Stimulated activated CD8-positive, alpha-beta memory T cell treated with anti-CD3 and anti-CD28 coated beads, Interleukin-12 subunit alpha, Interleukin-12 subunit beta, amount 100 ng/mL, for 24 hours (primary cell): ENCODE measurements at regions not wholly inside any gene's neighbourhood (a gene's known extent, or its start where the extent isn't known, plus 50 kb on each side); places are given as distances from the start of the nearest gene placed in this dataset.

Experiments used
- DNase-seq: peaks from one replicate; pipeline ENCODE4 v3.0.0-alpha.2; 2020; ENCODE audit errors: extremely low read depth

DNA sequence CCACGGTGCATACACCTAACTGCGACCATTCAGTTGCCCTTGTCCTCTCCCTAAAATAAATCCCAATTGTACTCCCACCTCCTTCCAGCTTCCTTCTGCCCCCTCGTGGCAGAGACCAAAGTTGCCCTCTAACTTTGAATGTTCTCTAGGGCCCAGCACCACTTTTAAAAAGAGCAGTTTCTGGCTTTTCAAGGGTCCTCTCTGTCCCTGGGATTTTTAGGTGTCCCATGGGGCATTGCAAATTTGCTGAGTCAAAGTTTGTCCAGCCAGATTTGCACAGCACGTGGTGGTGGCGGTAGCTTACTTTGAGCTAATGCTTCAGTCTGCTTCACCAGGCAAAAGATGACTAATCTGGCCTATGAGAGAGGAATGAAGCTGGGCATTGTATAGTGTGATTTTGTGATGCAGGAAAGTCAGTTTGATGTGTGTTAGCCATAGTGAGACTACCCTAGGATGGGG lies 100.2 kb downstream of the PERP start:
- no peak for DNase-seq

DNA sequence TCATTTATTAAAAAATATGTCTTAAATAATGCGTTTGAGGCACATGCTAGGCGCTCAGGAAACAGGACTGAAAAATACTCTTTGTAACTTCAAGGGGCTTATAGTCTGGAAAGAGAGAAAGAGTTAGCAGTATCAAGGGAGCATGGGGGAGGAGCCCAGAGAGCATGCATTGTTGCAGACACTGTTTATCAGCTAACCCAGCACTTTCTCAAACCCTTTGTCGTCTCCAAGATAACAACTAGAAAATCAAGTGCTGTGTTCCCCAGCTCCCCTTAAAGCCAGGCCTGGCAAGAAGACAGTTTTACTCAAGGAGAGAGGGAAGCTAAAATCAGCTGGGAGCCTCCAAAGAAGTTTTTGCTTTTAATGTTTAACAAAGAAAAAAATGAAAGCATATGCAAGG lies 98.4 kb downstream of the PERP start:
- no peak for DNase-seq

DNA sequence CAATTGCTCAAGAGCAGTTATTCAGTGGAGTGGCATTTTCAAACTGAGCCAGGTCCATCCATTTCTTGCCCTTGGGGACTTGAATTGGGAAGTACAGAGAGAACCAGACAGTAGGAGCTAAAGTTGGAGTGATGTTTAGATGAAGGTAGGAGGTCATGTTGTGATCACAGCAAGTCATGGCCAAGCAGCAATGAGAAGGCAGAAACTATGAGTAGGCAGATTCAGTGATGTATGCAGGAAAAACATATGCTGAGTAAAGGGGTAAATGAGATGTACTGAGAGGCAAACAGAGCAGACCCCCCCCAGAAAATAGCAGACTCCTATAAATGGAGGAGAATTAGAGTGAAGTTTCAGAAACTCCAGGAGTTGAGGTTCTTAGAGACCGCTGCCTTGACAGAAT lies 95.8 kb downstream of the PERP start:
- DNase-seq, result no peak

DNA sequence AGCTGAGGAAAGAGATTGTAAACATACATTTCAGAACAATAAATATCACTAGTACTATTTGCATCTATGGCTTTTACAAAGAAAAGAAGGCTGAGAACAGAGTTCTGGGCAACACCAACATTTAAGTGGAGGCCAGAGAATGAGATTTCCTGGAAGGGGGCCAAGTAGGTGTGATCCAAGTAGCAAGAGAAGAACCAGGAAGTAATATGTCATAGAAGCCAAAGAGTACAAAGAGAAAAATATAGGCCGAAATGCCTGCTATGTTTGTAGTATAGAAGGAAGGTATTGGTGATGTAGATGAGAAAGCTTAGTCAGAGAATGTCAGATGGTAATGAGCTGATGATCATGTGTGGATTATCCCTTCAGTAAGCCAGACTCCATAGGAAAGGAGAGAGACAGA lies 94.5 kb downstream of the PERP start:
- no peak for DNase-seq

DNA sequence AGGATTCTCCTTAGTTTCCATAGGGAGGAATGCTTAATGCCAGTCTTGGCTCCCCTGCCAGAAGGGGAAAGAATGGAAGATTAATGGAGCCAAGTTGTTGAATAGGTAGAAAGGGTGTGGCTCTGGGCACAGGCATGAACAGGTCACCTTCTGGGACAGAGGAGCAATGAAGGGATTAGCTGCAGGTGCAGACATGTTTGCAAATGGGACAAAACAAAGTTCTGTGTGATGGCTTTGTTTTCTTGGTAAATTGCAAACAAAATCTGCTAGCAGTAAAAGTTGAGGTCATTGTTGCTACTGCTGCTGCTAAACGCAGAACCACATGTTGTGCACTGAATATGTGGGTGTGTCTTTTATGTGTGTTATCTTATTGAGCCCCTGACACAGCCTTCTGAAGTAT lies 93.3 kb downstream of the PERP start:
- no peak for DNase-seq

DNA sequence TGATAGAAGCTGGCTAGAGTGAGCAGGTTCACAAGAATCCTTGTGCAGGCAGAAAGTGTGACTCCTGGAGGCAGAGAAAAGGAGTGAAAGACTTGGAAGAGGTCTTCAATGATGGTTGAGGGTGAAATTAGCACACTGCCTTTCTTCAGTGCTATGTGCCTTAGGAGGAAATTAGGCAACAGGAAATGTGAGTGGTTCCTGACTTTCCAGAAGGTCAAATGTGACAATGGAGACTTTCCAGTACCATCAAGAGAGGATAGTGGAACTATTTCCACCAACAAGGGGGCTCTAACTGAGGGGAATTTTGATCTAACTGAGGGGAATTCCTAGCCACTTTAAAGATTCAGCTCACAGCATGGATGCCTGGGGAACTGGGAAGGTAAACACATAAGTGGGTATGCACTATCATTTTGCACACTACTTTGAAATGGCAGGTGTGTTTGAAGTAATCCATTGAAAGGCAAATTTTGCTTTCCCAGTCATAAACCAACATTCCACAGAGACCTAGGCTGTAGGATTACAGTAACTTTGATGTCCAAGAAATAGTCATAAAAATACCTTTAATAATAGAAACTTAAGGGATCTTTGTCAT lies 90.0 kb downstream of the PERP start:
- no peak for DNase-seq

DNA sequence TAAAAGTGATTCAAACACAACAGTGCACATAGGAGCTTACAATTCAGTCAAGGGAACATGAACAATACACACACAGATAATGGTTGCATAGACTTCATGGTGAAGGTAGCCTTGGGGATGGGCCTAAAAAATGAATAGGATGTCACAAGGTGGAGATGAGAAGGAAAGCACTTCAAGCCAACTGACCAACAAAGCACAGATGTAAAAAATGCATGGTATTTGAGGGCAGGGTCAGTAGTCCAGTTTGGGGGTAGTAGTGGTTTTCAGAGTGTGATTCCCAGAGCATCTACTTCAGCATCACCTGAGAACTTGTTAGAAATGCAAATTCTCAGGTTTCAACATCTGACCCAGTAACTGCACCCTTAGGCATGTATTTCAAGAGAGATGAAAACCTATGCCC lies 88.9 kb downstream of the PERP start:
- no peak for DNase-seq

DNA sequence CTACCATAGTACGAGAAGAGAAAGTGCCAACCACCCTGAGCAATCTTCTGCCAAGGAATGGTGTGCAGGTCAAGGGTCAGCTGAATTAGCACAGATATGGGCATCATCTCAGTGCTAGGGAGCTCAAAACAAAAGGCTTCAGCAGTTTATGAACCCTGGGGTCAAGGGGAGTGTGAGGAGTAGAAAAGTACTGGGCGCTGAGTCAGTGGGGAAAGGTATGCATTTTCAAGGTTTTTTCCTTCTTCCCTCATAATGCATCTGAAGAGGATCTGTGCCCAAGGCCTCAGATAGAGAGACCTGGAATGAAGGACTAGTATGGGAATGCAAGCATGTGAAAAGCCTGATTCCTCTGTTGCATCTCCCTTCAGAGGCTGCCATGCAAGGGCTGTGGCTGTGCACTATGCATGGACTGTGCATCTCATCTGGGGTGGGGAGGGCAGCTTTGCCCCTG lies 81.7 kb downstream of the PERP start:
- DNase-seq, result no peak

DNA sequence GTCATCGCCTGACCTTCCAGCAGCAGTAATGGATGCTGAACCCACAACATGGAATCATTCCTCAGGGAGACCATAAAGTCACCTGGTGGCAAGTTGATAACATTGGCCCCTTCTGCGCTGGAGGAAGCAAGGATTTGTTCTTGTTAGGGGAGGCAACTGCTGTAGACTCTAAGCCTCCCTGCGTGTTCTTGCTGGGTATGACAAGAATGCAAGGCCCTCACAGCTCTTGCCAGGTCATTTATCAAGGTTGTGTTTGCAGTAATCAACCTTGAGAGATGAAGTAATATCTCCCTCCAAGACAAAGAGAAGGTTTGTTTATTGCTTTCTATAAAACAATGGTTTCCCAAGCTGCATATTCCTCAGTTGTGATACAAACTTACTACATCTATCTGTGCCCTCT lies 80.9 kb downstream of the PERP start:
- DNase-seq, result no peak

DNA sequence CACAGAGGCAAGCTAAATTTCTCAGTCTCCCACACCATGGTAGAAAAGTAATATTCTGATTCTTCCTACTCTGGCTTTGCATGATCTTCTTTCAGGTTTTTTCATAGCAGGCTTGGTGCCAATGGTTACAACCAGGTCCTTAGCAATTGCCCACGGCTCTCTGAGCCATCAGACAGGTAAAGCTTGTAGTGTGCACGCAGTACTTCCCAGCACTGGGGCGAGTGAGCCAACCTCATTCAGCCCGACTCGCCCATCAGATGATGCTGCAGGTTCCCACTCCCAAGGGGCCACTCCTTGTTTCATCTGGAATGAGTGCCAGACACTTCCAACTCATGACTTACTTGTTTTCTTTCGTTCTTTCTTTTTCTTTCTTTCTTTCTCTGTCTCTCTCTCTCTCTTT lies 78.3 kb downstream of the PERP start:
- no peak for DNase-seq

DNA sequence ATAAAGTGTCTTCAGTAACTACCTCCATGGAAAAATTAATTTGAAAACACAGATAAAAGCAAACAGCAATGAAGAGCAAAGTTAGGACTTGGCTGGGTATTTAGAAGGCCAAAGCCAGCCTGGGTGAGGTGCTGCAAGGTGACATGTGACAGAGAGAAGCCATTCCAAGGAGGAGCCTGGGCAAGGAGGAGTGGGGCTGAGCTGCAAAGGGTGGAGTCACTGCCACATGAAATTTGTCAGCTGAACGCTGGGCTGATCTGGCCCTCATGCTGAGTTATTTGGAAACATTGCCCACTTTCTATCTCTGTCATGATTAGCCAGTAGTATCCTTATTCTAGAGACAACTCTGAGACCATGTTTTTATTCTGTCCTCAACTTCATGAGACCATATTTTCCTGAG lies 76.3 kb downstream of the PERP start:
- DNase-seq, result no peak

DNA sequence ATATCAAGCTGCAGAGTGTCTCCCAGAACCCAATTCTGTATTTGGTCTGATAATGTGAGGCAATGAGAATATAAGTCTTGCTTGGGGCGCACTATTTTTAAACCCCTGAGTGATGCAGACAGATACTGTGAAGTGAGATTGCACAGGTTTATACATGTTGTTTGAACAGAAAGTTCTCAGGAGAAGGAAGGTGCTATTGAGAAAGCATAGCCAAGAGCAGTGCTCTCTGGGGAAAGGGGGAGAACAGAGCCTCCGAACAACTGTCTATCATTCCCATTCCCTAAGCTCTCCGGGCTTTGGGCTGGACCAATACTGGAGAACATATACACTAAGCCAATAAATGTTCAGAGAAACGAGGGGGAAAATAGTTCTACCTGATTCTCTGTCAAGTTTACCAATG lies 75.8 kb downstream of the PERP start:
- DNase-seq, result no peak

DNA sequence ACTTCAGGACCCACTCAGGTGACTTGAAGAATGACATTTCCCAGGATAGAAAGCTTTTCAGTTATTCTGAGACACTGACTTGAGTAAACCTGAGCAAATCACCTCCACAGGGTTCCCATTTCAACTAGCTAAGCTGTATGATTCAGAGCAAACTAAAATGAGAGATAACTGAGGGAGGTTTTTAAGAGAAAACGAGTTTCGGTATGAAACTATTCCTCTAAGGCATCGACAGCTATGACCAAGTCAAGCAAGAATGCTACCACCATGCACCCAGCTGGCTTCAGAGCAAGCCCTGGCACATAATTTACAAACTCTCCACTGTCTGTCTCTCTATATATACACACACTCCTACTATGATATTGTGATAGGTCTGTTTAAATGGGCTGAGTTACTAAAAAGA lies 75.4 kb downstream of the PERP start:
- DNase-seq, result no peak

DNA sequence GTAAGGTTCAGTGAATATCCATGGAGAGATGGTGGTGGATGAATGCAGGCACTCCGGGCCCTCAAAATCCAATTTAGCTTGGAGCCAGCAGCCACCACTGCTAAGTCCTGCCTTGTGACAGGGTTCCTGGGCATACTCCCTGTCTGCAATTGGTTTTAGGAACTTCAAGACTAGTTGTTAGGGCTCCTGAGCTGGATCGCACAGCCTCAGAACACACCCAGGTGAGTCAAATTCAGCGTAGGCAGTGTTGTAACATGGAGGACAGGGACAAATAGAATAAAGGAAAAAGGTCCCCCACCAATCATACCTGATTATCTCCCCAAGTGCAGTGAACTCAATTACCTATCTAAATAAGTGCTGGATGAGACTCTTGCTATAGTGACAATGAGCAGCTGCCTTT lies 74.6 kb downstream of the PERP start:
- DNase-seq, result no peak

DNA sequence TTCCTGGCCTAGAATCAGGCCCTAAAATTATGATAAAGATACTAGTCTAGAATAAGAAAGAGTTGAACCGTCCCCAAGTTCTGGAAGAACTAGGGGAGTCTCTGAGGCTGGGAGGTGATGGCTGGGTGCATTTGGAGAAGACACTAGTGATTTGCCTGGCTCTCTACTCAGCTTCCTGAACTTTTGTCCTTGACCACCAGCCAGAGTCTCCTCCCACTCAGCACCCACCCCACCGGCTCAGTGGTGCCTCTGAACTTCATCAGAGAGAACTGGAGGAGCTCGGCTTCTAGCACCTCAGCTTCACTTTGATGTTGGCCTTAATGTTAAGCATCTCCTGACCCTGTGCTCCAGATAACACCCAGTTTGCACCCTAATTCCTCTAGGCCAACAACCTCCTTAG lies 73.0 kb downstream of the PERP start:
- DNase-seq, result no peak

DNA sequence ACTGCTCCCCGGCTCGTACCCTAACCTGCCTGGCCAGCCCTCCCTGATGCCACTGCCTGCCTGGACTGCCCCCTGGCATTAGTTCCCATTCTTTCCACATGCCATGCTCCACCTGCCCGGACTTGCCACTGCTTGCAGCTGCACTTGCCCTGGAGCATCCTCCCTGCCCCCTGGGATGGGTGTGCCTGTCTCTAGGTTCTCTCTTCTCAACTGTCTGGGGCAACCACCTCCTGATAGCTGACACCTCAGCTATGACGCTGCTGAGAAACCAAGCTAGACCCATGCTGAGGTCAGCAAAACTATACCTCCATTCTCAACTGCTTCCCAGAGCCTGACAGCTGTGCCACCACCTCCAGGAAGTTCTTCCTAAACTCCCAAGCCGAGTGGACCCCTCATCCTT lies 72.1 kb downstream of the PERP start:
- DNase-seq, result no peak

DNA sequence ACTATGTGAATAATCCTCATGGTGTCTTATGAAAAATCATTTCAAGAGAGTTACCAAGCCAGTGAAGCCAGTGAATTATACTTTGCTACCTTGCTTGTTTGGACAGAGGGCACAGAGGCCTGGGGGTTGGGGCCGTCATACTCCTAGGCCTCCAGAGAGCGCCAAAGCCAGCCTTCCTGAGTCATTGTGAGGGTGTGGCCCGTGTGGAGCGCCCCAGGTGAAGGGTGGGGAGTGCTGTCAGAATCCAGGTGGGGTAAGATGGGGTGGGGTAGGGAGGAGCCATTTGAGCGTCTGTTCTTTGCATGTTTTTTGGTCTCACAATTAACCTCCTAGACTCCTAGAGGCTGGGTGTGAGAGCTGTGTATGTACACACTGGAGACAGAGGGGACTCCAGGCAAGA lies 71.1 kb downstream of the PERP start:
- DNase-seq, result no peak

DNA sequence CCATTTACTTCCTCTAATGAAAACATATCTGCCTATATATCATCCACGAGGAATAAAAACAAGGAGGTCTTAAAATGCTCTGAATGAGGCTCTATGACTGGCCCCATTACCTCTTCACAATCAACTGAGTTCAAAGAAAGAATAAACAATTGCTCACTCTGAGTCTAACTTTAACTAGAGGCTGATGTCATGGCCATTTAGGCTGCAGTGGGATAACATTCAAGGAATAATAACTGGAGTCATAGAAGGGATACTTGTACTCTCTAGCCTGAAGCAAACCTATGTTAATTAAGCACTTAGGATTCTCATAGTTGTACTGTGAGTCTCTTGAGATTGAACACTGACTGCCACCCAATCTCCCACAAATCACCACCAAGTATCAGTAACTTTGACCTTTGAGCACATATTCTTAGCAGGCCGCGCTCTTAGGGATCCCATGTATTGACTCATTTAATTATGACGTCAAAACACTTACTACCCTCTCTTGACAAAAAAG lies 70.2 kb downstream of the PERP start:
- no peak for DNase-seq

DNA sequence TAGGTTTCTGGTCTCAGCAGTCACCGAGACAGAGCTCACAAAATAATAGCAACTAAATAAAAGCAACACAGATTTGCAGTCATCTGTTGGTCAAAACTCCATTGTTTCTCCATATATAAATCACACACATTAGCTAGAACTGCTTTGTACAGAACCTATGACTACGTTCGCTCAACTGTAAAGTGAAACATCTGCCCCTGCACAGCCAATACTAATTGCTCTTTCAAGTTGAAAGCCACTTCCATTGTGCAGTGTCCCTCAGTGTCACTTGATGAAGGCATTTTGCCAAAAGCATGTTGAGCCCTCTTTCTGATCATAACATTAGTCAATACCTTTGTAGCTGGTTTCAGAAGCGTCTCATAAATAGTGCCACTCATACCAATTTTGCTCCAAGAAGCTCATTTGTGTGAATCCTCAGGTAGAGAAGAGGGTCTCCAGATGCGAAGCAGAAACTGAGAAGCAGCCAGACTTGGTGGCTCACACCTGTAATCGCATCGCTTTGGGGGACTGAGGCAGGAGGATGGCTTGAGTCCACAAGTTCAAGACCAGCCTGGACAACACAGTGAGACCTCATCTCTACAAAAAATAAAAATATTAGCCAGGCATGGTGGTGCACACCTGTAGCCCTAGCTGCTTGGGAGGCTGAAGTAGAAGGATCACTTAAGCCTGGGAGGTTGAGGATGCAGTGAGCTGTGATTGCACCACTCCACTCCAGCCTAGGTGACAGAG lies 68.9 kb downstream of the PERP start:
- no peak for DNase-seq
